ENCODE measurements at regions not wholly inside any gene's neighbourhood (a gene's known extent, or its start where the extent isn't known, plus 50 kb on each side); places are given as distances from the start of the nearest gene placed in this dataset.
"Not testable (repeated sequence)": the region's sequence is repeated elsewhere in the genome, so short reads cannot be mapped to it uniquely, and the experiment has no call there.

DNA sequence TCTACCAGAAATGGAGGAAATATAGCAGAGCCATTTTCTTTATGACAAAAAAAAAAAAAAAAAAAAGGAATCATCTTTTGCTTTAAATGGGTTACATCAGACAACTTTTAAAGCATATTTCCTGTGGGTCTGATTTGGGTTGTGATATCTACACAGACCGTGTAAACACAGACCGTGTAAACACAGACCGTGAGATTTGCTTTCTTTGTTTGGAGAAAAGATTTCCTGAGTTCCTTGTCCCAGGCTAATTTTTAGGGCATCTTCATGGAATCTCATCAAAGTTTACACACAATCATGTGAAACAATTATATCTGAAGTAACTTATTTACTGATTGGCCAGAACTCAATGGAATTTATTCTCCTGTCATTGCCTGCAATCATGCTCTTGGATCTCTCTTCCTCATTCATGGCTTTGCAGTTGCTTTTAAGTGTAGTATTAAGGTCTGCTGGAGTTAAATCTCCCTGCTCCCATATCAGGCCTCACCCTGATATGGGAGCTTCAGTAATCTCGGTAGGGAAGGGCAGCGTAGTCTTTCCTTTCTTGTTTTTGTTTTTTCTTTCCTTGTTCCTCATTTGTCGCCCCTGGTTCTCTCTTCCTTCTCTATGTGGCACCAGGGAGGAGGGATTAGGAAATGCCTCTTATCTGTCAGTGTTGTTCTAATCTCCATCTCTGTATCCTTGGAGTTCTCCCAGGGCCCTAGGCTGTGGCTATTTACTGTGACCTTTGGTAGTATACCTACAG, 248.6 kb upstream of the JADE1 start:
- no peak for DNase-seq

- DNase-seq, result no peak
These were observed 250.4 kb upstream of the JADE1 start for GRCh38 chr4:128558896-128559679.

- no peak for DNase-seq
These were observed 252.7 kb upstream of the JADE1 start for GRCh38 chr4:128556756-128557155.

DNA sequence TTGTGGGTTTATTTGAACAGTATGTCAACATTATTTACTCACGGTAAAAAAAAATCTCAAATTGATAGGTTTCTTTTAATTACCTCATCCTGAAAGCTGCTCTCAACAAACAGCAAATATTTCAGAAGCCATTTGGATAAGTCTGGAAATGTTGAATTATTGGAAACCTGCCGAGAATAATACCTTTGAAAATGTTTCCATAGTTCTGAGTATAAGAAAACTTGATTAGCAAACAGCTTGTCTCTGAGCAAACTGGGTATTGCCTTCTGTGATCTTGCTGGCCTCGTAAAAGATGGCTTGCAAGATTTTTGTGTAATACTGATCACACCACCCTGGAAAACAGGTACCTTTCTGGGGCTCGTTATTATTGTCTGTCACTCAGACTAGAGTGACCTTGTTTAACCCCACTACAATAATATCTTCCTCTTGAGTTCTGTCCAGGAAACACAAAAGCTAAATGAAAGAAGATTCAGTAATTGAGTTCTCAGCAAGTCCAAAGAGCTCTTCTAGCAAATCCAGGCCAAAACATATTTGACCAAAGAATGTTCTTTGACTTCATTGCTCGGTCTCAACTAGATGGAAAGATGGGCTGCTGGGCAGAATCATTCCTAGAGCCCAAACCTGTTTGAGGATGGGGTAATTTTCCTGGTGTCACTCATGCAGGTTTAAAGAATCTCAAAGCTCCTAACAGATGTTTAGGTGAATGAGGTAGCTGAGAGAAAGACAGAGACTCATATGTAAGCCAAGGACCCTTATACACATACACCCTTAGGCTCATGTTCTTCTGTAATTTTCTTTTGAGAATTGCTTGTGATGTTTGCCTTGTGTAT, 255.6 kb upstream of the JADE1 start:
- no peak for DNase-seq

DNA sequence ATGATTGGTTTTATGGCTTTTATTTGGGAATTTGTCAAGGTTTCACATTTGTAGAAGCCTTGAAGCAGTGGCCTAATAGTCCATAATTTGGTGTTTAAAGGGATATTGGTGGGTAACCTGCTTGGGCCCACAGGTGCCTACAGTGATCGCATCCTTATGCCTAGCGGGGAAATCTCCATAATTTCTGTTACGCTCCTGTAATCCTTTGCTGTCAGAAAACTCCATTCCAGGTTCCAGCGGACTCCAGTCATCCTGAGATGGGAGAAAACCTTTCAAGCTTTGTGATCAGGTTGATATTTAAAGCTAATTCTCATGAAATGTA, 257.0 kb upstream of the JADE1 start:
- no peak for DNase-seq

GRCh38 chr4:128551280-128551679, 258.2 kb upstream of the JADE1 start:
- DNase-seq, result no peak

DNA sequence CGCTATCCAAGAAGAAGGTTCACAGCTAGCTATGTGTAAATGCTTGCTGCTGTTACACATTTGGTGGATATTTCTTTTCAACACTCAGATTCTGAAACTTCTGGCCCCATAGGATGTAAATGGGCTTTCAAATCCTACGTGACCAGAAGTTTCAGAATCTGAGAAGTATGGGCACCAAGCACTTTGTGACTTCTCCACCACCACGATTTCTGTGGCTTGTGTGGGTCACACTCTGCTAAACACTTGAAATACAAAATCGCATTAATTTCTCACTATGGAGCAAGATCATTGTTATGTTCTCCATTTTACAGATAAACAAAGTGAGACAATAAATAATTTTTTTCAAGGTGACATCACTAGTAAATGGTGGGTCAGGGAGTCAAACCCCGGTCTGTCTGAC, 259.4 kb upstream of the JADE1 start:
- DNase-seq, result no peak

DNA sequence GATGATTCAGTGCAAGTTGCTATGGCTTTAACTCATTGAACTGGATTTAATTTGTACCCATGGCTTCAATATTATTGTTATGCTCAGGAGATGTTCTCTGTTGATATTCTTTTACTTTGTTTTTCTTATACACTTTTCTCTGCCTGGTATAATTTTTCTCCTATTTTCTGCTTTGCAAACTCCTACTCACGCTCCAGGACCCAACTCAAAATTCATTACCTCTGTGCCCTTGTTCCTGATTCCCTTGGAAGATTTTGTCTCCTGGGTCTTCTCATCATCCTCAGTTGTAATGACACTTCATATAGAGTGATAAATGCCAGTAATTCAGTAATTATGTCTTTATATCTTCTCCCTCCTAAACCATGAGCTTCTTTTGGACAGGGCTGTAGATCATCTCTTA, 259.9 kb upstream of the JADE1 start:
- no peak for DNase-seq

- no peak for DNase-seq
These were observed 260.8 kb upstream of the PGRMC2 start for GRCh38 chr4:128548381-128548780.

- no peak for DNase-seq
These were observed 256.7 kb upstream of the PGRMC2 start for GRCh38 chr4:128544272-128544671.

DNA sequence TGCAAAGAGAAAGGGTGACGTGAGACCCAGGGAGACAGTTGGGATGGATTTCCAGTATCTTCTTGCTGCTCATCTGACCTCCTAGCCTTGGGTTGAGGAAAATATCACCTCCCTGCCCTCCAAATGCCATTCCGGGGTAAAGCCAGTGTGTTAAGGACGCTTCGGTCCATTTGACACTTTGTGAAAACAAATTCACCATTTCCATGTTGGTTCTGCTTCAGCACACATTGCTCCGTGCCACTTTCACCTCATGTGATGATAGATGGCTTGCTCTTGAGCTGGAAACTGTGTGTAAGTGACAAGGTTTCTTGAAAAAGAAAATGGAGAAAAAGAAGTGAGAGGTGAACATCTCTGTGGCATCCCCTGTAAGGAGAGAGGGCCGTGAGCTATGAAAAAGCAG, 256.1 kb upstream of the PGRMC2 start:
- DNase-seq, result no peak

GRCh38 chr4:128542047-128542446, 254.4 kb upstream of the PGRMC2 start:
- DNase-seq, result no peak

DNA sequence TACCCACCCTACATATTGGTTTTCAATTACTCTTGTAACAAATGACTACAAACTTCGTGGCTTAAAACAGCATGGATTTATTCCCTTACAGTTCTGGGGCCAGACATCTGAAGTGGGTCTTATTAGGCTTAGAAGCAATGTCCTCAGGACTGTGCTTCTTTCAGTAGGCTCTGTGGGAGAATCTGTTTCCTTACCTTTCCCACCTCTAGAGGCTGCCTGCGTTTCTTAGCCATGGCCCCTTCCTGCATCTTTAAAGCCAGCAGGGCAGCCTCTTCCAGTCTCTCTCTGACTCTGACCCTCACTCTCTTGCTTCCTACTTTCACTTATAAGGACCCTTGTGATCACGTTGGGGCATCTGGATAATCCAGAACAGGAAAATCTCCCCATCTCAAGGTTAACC, 252.5 kb upstream of the PGRMC2 start:
- DNase-seq, result no peak

DNA sequence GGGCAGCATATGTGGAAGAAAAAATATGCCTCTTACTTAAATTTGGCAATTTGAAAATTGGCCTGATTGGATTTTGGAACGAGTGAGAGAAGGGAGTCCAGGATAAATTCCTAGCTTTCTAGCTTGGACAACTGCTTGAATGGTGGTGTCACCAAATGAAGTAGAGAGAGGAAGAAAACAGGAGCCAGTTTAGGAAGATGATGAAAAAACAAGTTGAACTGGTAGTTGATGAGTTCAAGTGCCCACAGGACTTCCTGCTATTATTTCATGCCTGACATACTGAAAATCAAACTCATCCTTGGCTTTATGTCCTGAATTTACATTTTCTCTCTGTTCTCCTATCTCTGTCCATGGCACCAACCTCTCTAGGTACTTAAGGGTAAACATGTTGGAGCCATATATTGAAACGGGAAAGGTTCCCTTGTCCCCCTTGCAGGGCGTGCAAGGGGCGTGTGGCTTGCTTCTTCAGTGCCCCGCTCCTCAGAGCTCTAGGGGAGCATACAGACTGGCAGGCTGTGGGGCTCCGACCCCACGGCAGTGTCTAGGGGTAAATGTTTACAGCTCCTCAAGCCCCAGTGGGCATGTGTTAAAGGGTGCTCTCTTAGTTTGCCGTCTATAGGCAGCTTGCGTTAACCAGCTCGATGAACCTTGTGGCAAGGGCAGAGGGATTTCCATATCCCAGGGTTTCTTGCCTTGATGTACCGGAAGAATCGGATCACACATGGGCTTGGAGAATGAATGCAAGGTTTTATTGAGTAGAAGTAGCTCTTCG, 250.7 kb upstream of the PGRMC2 start:
- no peak for DNase-seq

- DNase-seq, result no peak
These were observed 249.1 kb upstream of the PGRMC2 start for GRCh38 chr4:128536746-128537145.

DNA sequence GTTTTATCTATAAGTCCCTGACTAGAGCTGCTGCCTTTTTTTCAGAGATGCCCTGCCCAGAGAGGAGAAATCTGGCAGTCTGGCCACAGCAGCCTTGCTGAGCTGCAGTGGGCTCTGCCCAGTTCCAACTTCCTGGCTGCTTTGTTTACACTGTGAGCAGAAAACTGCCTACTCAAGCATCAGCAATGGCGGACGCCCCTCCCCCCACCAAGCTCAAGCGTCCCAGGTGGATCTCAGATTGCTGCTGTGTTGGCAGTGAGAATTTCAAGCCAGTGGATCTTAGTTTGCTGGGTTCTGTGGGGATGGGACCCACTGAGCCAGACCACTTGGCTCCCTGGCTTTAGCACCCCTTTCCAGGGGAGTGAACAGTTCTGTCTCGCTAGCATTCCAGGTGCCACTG, 247.9 kb upstream of the PGRMC2 start:
- DNase-seq, result not testable (repeated sequence)

GRCh38 chr4:128528793-128529553, 241.4 kb upstream of the PGRMC2 start:
- DNase-seq, result no peak

DNA sequence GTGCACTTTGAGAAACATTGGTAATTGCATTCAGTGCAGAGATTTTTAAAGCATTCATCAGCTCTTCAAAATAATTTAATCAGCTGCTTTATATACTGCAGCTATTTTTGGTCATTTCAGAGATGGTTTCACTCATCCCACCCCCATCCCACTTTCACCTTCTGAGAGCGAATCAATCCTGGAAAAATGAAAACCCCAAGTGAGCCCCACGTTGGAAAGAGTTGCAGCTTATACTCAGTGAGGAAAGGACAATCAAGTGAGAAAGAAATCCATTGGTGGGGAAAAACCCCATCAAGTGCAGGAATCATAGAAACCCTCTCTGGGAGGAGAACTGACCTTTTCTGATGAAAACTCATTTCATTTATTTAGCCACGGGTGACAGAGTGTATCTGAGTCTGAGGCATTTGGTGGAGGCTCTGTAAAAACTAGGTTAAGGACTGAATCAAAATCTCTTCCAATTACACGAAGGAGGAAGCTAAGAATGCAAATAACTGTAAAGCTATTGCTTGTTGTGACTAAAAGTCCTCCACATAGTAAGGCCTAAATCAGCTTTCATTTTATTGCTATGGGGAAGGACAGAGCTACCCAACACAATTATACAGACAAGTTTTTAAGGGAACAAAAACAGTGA, 240.4 kb upstream of the PGRMC2 start:
- no peak for DNase-seq

DNA sequence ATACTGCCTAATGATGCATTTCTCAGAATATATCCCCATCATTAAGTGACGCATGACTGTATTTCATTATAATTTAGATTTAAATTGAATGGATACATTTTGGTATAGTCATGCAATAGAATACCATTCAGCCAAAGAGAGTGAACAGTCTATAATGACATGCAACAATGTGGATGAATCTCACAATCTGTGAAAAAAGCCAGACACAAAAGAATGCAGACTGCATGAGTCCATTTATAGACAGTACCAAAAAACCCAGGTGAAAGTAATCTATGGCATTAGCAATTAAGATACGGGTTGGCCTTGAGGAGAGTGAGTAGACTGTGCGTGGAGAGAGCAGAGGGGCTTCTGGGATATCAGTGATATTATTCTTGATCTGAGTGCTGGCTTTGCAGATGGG, 239.7 kb upstream of the PGRMC2 start:
- DNase-seq, result no peak

DNA sequence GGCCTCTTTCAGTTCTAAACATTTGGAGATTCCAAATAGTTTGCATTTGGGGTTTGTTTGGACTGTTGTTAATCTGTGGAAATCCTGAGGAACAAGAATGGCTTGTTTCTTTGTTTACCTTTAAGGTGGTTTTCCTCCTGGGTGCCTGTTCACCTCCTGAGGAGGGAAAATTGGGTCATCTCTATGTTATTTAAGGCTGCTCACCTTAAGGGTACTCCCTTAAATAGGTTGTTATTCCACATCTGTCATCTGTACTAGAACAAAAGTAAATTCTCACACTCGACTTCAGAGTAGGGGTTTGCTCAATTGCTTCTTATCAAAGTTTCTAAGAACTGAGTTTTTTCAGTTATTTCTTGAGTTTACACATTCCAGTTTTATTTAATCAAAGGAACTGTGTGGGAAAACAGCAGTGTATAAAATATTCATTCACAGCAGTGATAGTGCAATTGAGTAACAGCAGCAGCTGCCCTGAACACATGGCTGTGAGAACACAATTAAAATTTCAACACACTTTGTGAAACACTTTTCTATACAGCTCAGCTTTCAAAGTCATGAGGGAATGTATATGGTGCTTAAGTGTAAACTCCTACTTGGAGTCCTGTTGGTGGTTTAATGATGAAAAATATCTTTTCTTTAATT, 238.5 kb upstream of the PGRMC2 start:
- no peak for DNase-seq

GRCh38 chr4:128525387-128525786, 237.8 kb upstream of the PGRMC2 start:
- DNase-seq, result no peak
